MM.1S (cell line): ENCODE measurements at regions not wholly inside any gene's neighbourhood (a gene's known extent, or its start where the extent isn't known, plus 50 kb on each side); places are given as distances from the start of the nearest gene placed in this dataset.

Experiments
- EZH2 ChIP-seq: fragments of 300-600 bp; sonication (generic); optimal IDR thresholded peaks from 2 replicates; pipeline ENCODE3; 2017; ENCODE audit warnings: low read depth, mild to moderate bottlenecking, antibody characterized with exemption, low read length, mixed read lengths
- EZH2phosphoT487 ChIP-seq: fragments of 300-600 bp; sonication (generic); IDR thresholded peaks from 2 replicates; pipeline ENCODE4 v1.6.1; 2018; ENCODE audit warnings: antibody characterized with exemption, low read length

GRCh38 chr4:183840311-183840710, 64.8 kb upstream of the STOX2 start:
- TF ChIP-seq EZH2: no peak
- no peak for TF ChIP-seq EZH2phosphoT487
